Type B pancreatic cell (in vitro differentiated cells): ENCODE measurements at regions not wholly inside any gene's neighbourhood (a gene's known extent, or its start where the extent isn't known, plus 50 kb on each side); places are given as distances from the start of the nearest gene placed in this dataset.

Experiments
- DNase-seq: peaks from one replicate; pipeline ENCODE4 v3.0.0; 2021; ENCODE audit warnings: mixed read lengths; ENCODE audit not compliant: unreplicated experiment; ENCODE audit errors: extremely low spot score
- H3K27ac Mint-ChIP-seq: 2 replicates; pipeline ENCODE4 v1.8.0; 2021; ENCODE audit warnings: mild to moderate bottlenecking, mixed read lengths
- H3K27me3 Mint-ChIP-seq: 2 replicates; pipeline ENCODE4 v1.8.0; 2021; ENCODE audit warnings: mixed read lengths
- H3K36me3 Mint-ChIP-seq: 2 replicates; pipeline ENCODE4 v1.8.0; 2021; ENCODE audit warnings: mixed read lengths
- H3K4me1 Mint-ChIP-seq: one replicate; pipeline ENCODE4 v1.8.0; 2021; ENCODE audit warnings: mixed read lengths; ENCODE audit not compliant: unreplicated experiment
- H3K4me3 Mint-ChIP-seq: 2 replicates; pipeline ENCODE4 v1.8.0; 2021; ENCODE audit warnings: mild to moderate bottlenecking, mixed read lengths
- H3K9me3 Mint-ChIP-seq: 2 replicates; pipeline ENCODE4 v1.8.0; 2021; ENCODE audit warnings: mixed read lengths
- TF ChIP-seq, protein P1 (sequence below): fragments of 200-600 bp; sonication (generic); conservative IDR thresholded peaks from 2 replicates; pipeline ENCODE4 v1.5.0; 2021; ENCODE audit warnings: antibody characterized with exemption, mild to moderate bottlenecking

DNA sequence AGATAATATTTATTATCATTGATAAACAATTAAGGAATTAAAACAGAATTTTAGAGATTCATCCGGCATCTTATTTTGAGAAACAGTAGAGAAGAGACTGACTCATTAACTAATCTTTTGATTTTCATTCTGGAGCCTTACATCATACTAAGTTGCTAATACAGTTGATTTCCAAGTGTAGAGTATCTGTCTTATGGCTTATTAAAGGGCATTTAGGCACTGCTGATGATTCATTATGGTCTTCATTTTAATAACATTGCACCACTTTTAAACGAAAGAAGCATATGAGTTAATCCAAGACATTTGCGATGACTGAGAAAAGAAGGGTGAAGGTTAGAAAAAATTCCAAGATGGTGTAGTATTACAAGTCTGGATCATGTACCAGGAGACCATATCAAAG lies 186.0 kb upstream of the CACNA2D1 start:
- DNase-seq = no peak
- no peak overlapping the region for H3K27ac Mint-ChIP-seq
- no peaks in the 10 kb centered on the region for H3K4me1 Mint-ChIP-seq
- H3K4me3 Mint-ChIP-seq = no peak overlapping the region
- H3K9me3 Mint-ChIP-seq = no peaks in the 10 kb centered on the region
- H3K27me3 Mint-ChIP-seq = no peaks in the 10 kb centered on the region
- TF ChIP-seq, protein P1, sequence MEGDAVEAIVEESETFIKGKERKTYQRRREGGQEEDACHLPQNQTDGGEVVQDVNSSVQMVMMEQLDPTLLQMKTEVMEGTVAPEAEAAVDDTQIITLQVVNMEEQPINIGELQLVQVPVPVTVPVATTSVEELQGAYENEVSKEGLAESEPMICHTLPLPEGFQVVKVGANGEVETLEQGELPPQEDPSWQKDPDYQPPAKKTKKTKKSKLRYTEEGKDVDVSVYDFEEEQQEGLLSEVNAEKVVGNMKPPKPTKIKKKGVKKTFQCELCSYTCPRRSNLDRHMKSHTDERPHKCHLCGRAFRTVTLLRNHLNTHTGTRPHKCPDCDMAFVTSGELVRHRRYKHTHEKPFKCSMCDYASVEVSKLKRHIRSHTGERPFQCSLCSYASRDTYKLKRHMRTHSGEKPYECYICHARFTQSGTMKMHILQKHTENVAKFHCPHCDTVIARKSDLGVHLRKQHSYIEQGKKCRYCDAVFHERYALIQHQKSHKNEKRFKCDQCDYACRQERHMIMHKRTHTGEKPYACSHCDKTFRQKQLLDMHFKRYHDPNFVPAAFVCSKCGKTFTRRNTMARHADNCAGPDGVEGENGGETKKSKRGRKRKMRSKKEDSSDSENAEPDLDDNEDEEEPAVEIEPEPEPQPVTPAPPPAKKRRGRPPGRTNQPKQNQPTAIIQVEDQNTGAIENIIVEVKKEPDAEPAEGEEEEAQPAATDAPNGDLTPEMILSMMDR = no peak
- H3K36me3 Mint-ChIP-seq = no peaks in the 10 kb centered on the region

DNA sequence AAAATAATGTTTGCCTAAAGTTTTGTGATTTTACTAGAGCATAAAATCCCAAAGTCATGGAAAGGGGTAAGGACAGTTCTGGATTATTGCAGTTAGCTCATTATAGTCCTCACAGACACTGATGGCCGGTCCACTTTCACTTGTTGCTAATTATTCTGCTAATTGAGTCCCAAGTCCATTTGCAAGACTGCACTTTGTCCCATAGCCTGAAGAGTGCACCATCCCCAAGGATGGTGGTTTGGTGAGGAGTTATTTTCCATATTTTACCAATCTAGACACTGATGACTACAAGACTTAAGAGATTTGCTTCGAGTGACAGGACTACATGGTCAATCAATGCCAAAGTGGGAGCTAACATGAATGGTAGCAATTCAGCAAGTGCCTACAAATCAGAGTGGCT lies 181.8 kb upstream of the CACNA2D1 start:
- Mint-ChIP-seq H3K4me1 (no peaks in the 10 kb centered on the region), H3K9me3 (no peaks in the 10 kb centered on the region), H3K4me3 (no peak overlapping the region), H3K27me3 (no peaks in the 10 kb centered on the region), H3K36me3 (no peaks in the 10 kb centered on the region), H3K27ac (no peak overlapping the region)
- TF ChIP-seq, protein P1 = no peak
- no peak for DNase-seq

DNA sequence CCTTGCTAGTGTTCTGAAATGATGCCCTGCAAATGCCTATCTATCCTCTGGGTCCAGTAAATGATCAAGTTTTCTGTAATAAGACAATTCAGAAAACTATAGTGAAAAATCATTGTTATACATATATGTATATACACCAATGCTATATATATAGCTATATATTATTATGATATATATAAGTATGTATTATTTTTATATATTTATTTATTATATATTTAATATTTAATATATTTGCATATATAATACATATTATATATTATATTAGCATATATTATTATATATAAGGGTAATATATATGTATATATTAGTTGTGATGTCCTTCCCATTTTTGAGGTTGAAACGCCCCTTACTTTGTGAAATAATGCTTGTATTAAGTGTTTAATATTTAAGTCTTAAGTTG lies 181.4 kb upstream of the CACNA2D1 start:
- H3K4me3 Mint-ChIP-seq = no peak overlapping the region
- DNase-seq = no peak
- no peaks in the 10 kb centered on the region for H3K4me1 Mint-ChIP-seq
- no peaks in the 10 kb centered on the region for H3K9me3 Mint-ChIP-seq
- H3K27me3 Mint-ChIP-seq = peaks cover 2% of the 10 kb centered on the region
- H3K36me3 Mint-ChIP-seq = no peaks in the 10 kb centered on the region
- no peak overlapping the region for H3K27ac Mint-ChIP-seq
- TF ChIP-seq, protein P1 = no peak

DNA sequence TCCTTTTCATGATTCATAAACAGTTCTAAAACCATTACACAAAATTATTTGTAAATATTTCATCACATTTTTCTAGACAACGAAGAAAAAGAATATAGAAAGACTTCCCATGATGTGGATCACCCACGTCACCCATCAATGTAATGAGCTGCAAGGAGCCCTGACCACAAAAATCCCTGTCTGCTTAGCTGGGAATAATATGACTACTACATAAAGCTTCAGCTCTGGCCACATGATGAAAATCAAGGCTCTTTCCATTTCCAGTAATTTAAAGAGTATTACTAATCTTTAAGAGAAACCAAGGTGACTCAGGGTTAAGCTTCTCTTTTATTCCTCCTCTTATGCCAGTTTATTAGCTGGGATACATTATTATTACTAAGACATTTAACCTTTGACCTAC lies 180.8 kb upstream of the CACNA2D1 start:
- TF ChIP-seq, protein P1 = no peak
- no peak for DNase-seq
- no peak overlapping the region for H3K27ac Mint-ChIP-seq

DNA sequence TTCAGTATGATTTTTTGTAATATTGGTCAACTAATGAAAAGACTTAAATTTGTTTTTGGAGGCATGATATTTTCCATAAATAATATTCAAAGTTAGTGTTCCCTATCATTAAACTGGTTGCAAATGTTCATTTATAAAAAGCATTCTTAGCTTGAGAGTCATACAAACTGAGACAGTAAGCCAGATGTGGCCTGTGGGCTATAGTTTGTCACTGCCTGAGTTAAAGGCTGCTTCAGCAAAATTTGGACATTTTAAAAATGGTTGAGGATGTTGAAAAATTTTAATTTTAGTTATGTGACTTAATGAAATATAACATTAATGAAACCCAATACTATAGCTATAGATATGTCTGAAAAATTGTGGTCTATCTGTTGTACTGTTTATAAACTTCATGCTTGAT lies 180.2 kb upstream of the CACNA2D1 start:
- H3K4me1 Mint-ChIP-seq = no peaks in the 10 kb centered on the region

More for the DNA sequence above, 180.8 kb upstream of the CACNA2D1 start:
- no peaks in the 10 kb centered on the region for H3K36me3 Mint-ChIP-seq
- H3K27me3 Mint-ChIP-seq = peaks cover 3% of the 10 kb centered on the region
- H3K9me3 Mint-ChIP-seq = no peaks in the 10 kb centered on the region
- no peak overlapping the region for H3K4me3 Mint-ChIP-seq
- H3K4me1 Mint-ChIP-seq = no peaks in the 10 kb centered on the region

DNA sequence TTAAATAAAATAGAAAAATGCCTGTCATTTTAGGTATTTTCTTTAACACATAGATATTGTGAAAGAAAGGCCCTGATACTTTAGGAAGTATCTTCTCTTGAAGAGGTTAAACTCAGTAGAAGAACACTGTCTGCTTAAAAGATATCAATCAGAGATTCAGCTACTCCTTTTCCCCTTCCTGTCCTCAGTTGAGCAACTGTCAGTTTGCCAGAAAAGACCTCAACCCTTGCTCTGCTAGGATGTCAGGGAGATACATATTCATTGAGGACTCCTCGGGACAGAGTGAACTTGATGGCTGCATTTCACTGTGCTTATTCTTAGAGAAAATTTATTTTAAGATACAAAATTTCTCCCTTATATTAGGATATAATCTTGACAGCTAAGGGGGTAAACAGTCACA lies 173.6 kb upstream of the CACNA2D1 start:
- Mint-ChIP-seq H3K27ac (no peak overlapping the region), H3K36me3 (no peaks in the 10 kb centered on the region), H3K27me3 (peaks cover 3% of the 10 kb centered on the region)

More for the DNA sequence above, 180.2 kb upstream of the CACNA2D1 start:
- TF ChIP-seq, protein P1 = no peak
- Mint-ChIP-seq H3K4me3 (no peak overlapping the region), H3K36me3 (no peaks in the 10 kb centered on the region), H3K27ac (no peak overlapping the region), H3K27me3 (peaks cover 3% of the 10 kb centered on the region), H3K9me3 (no peaks in the 10 kb centered on the region)
- DNase-seq = no peak

More for the DNA sequence above, 173.6 kb upstream of the CACNA2D1 start:
- H3K4me1 Mint-ChIP-seq = no peaks in the 10 kb centered on the region
- no peaks in the 10 kb centered on the region for H3K9me3 Mint-ChIP-seq
- no peak overlapping the region for H3K4me3 Mint-ChIP-seq
- TF ChIP-seq, protein P1 = no peak
- DNase-seq = no peak
